ENCODE measurements at regions not wholly inside any gene's neighbourhood (a gene's known extent, or its start where the extent isn't known, plus 50 kb on each side); places are given as distances from the start of the nearest gene placed in this dataset.

GRCh38 chr9:23573800-23574199, 252.2 kb downstream of the ELAVL2 start:
- TF ChIP-seq CTCF (conservative IDR thresholded peaks at IDR 0.05; ENCODE audit: low read depth, low read length), result no peak
- TF ChIP-seq RAD21 (IDR thresholded peaks at IDR 0.05; ENCODE audit: low read length), result no peak
- TF ChIP-seq POLR2A (IDR thresholded peaks at IDR 0.05; ENCODE audit: low read depth, low read length), result no peak
- no peak for TF ChIP-seq RCOR1 (IDR thresholded peaks at IDR 0.05; ENCODE audit: insufficient replicate concordance, low read length)
- TF ChIP-seq CHD1 (IDR thresholded peaks at IDR 0.05; ENCODE audit: low read depth, low read length), result no peak
- no peak for TF ChIP-seq MAZ (IDR thresholded peaks at IDR 0.05; ENCODE audit: borderline replicate concordance, low read depth, low read length)

Data from IMR-90 (cell line).